IMR-90 (cell line): ENCODE measurements at regions not wholly inside any gene's neighbourhood (a gene's known extent, or its start where the extent isn't known, plus 50 kb on each side); places are given as distances from the start of the nearest gene placed in this dataset.

Experiments
- ATAC-seq: fragments of 200-7000 bp; cut with Tn5 transposase; 2 replicates; pipeline ENCODE4 v1.9.1; 2020; ENCODE audit warnings: low read depth, mild to moderate bottlenecking, moderate library complexity
- BruUV-seq: library from RNA; stranded (reverse); fragments of 400-500 nt; replicated peaks from 2 replicates; lab custom pipeline; 2021; lab: Mats Ljungman, UMichigan
- CTCF ChIA-PET: fragments of 300-600 bp; formaldehyde crosslinking; extraction: SDS; loops from one replicate; lab custom pipeline; 2021; ENCODE audit warnings: antibody characterized with exemption; lab: Yijun Ruan, JAX
- POLR2A ChIA-PET: fragments of 300-600 bp; sonication (Branson Sonifier 250); formaldehyde crosslinking; loops from one replicate; lab custom pipeline; 2022; ENCODE audit warnings: antibody characterized with exemption; ENCODE audit not compliant: unreplicated experiment; lab: Charles Lee
- DNase-seq: peaks from one replicate; pipeline ENCODE4 v3.0.0; 2013
- H2AFZ ChIP-seq: replicated peaks from 2 replicates; pipeline ENCODE3; 2013; ENCODE audit warnings: low read length, mild to moderate bottlenecking; ENCODE audit not compliant: poor library complexity
- H2AK5ac ChIP-seq: 2 replicates; pipeline ENCODE4 v1.6.1; 2013; ENCODE audit warnings: low read depth, low read length, inconsistent platforms
- H2AK9ac ChIP-seq: replicated peaks from 2 replicates; pipeline ENCODE3; 2013; ENCODE audit warnings: mild to moderate bottlenecking, low read depth, low read length, moderate library complexity; ENCODE audit not compliant: poor library complexity
- H2BK120ac ChIP-seq: 2 replicates; pipeline ENCODE4 v1.6.1; 2013; ENCODE audit warnings: low read depth, low read length, inconsistent platforms
- H2BK15ac ChIP-seq: 3 replicates; pipeline ENCODE4 v1.6.1; 2013; ENCODE audit warnings: low read depth, low read length, inconsistent platforms
- H2BK20ac ChIP-seq: 2 replicates; pipeline ENCODE4 v1.6.1; 2013; ENCODE audit warnings: low read depth, mild to moderate bottlenecking, inconsistent platforms, low read length, moderate library complexity
- H2BK5ac ChIP-seq: 2 replicates; pipeline ENCODE4 v1.6.1; 2013; ENCODE audit warnings: mild to moderate bottlenecking, low read depth, low read length, inconsistent platforms; ENCODE audit not compliant: poor library complexity, severe bottlenecking
- H3K14ac ChIP-seq: replicated peaks from 2 replicates; pipeline ENCODE4 v1.6.1; 2013; ENCODE audit warnings: low read depth, low read length, inconsistent platforms
- H3K18ac ChIP-seq: 2 replicates; pipeline ENCODE4 v1.6.1; 2013; ENCODE audit warnings: low read depth, low read length, control low read depth
- H3K23ac ChIP-seq: 2 replicates; pipeline ENCODE4 v1.6.1; 2013; ENCODE audit warnings: low read depth, low read length, inconsistent platforms
- H3K27ac ChIP-seq: 2 replicates; pipeline ENCODE4 v1.5.1; 2013; ENCODE audit warnings: mild to moderate bottlenecking, control low read depth, low read length; ENCODE audit not compliant: insufficient read depth
- H3K27me3 ChIP-seq: 2 replicates; pipeline ENCODE4 v1.6.1; 2013; ENCODE audit warnings: low read length; ENCODE audit not compliant: control insufficient read depth, insufficient read depth
- H3K36me3 ChIP-seq: 2 replicates; pipeline ENCODE4 v1.6.1; 2013; ENCODE audit warnings: low read length, mixed read lengths; ENCODE audit not compliant: control insufficient read depth, insufficient read depth
- H3K4ac ChIP-seq: 2 replicates; pipeline ENCODE4 v1.6.1; 2013; ENCODE audit warnings: low read depth, low read length, inconsistent platforms
- H3K4me1 ChIP-seq: 2 replicates; pipeline ENCODE4 v1.6.1; 2013; ENCODE audit warnings: low read length, mixed read lengths; ENCODE audit not compliant: control insufficient read depth, insufficient read depth
- H3K4me2 ChIP-seq: 2 replicates; pipeline ENCODE4 v1.6.1; 2013; ENCODE audit warnings: low read depth, mild to moderate bottlenecking, control low read depth, low read length, moderate library complexity
- H3K4me3 ChIP-seq: 2 replicates; pipeline ENCODE4 v1.5.1; 2013; ENCODE audit warnings: low read depth, mild to moderate bottlenecking, control low read depth, low read length, moderate library complexity; ENCODE audit not compliant: insufficient read depth
- H3K56ac ChIP-seq: 2 replicates; pipeline ENCODE4 v1.6.1; 2013; ENCODE audit warnings: low read length, inconsistent platforms; ENCODE audit not compliant: insufficient read depth; ENCODE audit errors: extremely low read depth
- H3K79me1 ChIP-seq, 2 experiments: 2 replicates each; pipeline ENCODE4 v1.6.1; 2013; ENCODE audit warnings: low read length in 2 of 2, inconsistent platforms in 1 of 2, low read depth in 1 of 2
- H3K9ac ChIP-seq: 2 replicates; pipeline ENCODE4 v1.6.1; 2013; ENCODE audit warnings: low read depth, low read length, control low read depth
- H3K9me1 ChIP-seq: 2 replicates; pipeline ENCODE4 v1.6.1; 2013; ENCODE audit warnings: low read length, inconsistent platforms; ENCODE audit not compliant: insufficient read depth
- H3K9me3 ChIP-seq: 2 replicates; pipeline ENCODE4 v1.6.1; 2013; ENCODE audit warnings: low read length; ENCODE audit not compliant: control insufficient read depth, insufficient read depth
- H4K20me1 ChIP-seq: 2 replicates; pipeline ENCODE4 v1.6.1; 2013; ENCODE audit warnings: low read length, inconsistent platforms; ENCODE audit not compliant: insufficient read depth
- H4K5ac ChIP-seq: 2 replicates; pipeline ENCODE4 v1.6.1; 2013; ENCODE audit warnings: mild to moderate bottlenecking, low read depth, low read length, control low read depth
- H4K8ac ChIP-seq, 2 experiments: 2 replicates each; pipeline ENCODE4 v1.6.1; 2013; ENCODE audit warnings: low read depth in 2 of 2, low read length in 2 of 2, control low read depth in 1 of 2, inconsistent platforms in 1 of 2
- H4K91ac ChIP-seq: 2 replicates; pipeline ENCODE4 v1.6.1; 2013; ENCODE audit warnings: low read depth, low read length, inconsistent platforms; ENCODE audit not compliant: insufficient read depth
- CHD1 ChIP-seq: IDR thresholded peaks from 2 replicates; pipeline ENCODE4 v1.6.1; 2012; ENCODE audit warnings: low read depth, low read length, improper control_type of control experiment
- FOS ChIP-seq: fragments of 150-350 bp; IDR thresholded peaks from 2 replicates; pipeline ENCODE4 v1.6.1; 2016; ENCODE audit warnings: low read depth, low read length
- MAFK ChIP-seq: IDR thresholded peaks from 2 replicates; pipeline ENCODE4 v1.6.1; 2012; ENCODE audit warnings: low read depth, low read length, improper control_type of control experiment
- NFE2L2 ChIP-seq: fragments of 150-350 bp; IDR thresholded peaks from 2 replicates; pipeline ENCODE4 v1.6.1; 2016; ENCODE audit warnings: low read depth, mild to moderate bottlenecking, low read length
- POLR2A ChIP-seq: IDR thresholded peaks from 2 replicates; pipeline ENCODE4 v1.6.1; 2012; ENCODE audit warnings: mild to moderate bottlenecking, low read depth, low read length
- RCOR1 ChIP-seq: IDR thresholded peaks from 2 replicates; pipeline ENCODE4 v1.6.1; 2012; ENCODE audit warnings: mild to moderate bottlenecking, low read length, improper control_type of control experiment; ENCODE audit not compliant: insufficient replicate concordance
- WGBS, 2 experiments: methylation state at CpG; one replicate each; pipeline versions ENCODE4 v1.1.5 to v1.1.7; 2013; ENCODE audit warnings: missing lambda C conversion rate in 2 of 2; ENCODE audit not compliant: insufficient read length in 1 of 2; ENCODE audit errors: extremely low coverage in 2 of 2; 5-methylcytosine and 5-hydroxymethylcytosine counted together
- dilution Hi-C: fragments of 300-500 bp; cut with HindIII; formaldehyde crosslinking; loops from one replicate; pipeline ENCODE4 v1.14.3; 2018; ENCODE audit warnings: low sequenced_read_pairs; ENCODE audit not compliant: unreplicated experiment
- in situ Hi-C: fragments of 300-500 bp; cut with MboI; formaldehyde crosslinking; loops from 3 replicates; pipeline ENCODE4 v1.14.3; 2019; ENCODE audit warnings: low sequenced_read_pairs, inconsistent platforms, mixed read lengths
- intact Hi-C: fragments of 100-400 bp; cut with micrococcal nuclease; formaldehyde crosslinking; loops from 2 replicates; pipeline ENCODE4 v1.10.0; 2022
- TF ChIP-seq, protein P1 (sequence below): conservative IDR thresholded peaks from 2 replicates; pipeline ENCODE4 v1.5.1; 2012; ENCODE audit warnings: mild to moderate bottlenecking, low read depth, low read length, improper control_type of control experiment
- TF ChIP-seq, protein P2 (sequence below): fragments of 150-350 bp; IDR thresholded peaks from 2 replicates; pipeline ENCODE4 v1.6.1; 2017; ENCODE audit warnings: mild to moderate bottlenecking, antibody characterized with exemption, low read length, low read depth
- TF ChIP-seq, protein P3 (sequence below): fragments of 150-350 bp; IDR thresholded peaks from 2 replicates; pipeline ENCODE4 v1.6.1; 2016; ENCODE audit warnings: low read depth, mild to moderate bottlenecking, low read length, moderate library complexity, borderline replicate concordance

DNA sequence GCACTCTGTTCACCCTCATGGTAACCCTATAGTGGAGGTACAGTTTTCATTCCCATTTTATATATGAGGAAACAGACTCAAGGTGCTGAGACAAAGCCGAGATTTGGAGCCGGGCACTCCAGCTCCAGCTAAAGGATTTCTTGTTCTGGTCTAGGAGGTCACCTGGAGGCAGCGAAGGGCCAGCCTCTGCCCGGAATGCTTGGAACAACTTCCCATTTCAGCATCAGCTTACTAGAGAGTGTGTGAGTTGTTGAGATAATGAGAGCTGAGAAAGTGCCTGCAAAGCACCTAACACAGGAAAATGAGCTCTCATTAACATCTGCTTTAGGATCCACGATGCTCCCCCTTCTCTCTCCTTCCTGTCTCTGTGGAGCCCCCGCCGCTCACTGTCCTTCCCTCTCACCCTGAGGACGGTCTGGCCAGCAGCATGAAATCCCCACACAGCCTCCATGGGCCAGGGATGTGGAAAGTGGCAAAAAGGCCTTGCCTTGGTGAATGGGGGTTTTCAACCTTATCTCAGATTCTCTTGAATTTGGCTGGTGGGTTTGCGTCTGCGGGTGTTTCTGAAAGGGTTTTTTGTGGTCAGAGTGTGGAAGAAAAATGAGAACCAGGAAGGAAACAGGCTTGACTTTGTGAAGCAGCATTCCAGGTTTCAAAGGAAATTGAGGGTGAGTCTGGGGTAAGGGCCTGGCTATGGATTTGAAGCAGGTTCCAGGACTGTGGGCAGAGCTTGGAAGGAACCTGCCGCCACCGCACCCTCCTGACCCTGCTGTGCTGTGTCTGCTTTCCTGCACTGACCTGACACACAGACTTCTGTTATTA is 178.7 kb downstream of the FOXL1 start:
- dilution Hi-C loops (no loop called here), intact Hi-C loops (no loop called here), in situ Hi-C loops (loop anchor here (10.0 kb wide), 1 partner anchor 172 kb away; no protein-coding TSS in a partner anchor)
- Histone ChIP-seq H3K4me2 (no peak overlapping the region), H2AFZ (peak overlapping the region; percentile 44), H4K20me1 (no peaks in the 10 kb centered on the region), H3K27me3 (no peaks in the 10 kb centered on the region; the same call in 1 of the 2 replicates), H3K4me3 (no peak overlapping the region), H4K5ac (no peak overlapping the region), H3K18ac (no peak overlapping the region), H3K9ac (no peak overlapping the region), H3K9me1 (peaks cover 4% of the 10 kb centered on the region; the same call in 1 of the 2 replicates), H3K56ac (no peak overlapping the region), H2AK9ac (no peak overlapping the region), H2BK120ac (peak overlapping the region; percentile 22; the same call in 1 of the 2 replicates), H3K14ac (0 out of 2 replicates have a peak overlapping the region, but pooled peaks have one; percentile 6), H4K8ac (no peak overlapping the region), H2BK15ac (no peak overlapping the region; the same call in 2 of the 3 replicates), H3K4ac (peak overlapping the region; percentile 52; the same call in 1 of the 2 replicates), H3K4me1 (peaks cover 8% of the 10 kb centered on the region; the same call in 1 of the 2 replicates), H3K79me1 (no peaks in the 10 kb centered on the region; a peak in 1 of 4 replicates), H2AK5ac (peak overlapping the region; percentile 80), H2BK5ac (no peak overlapping the region), H3K9me3 (no peaks in the 10 kb centered on the region), H2BK20ac (peak overlapping the region; percentile 39), H3K36me3 (no peaks in the 10 kb centered on the region), H4K91ac (no peak overlapping the region), H3K27ac (no peak overlapping the region), H3K23ac (no peak overlapping the region)
- CTCF ChIA-PET: no interaction called here
- ATAC-seq (no peak), DNase-seq (no peak)
- BruUV-seq: no TSS peak
- WGBS, 2 experiments: 90% methylated on average over 2 of the region's 12 CpGs; no CpG with 5 or more reads in 1 of the 2 experiments
- TF ChIP-seq CHD1: no peak
- no peak for TF ChIP-seq MAFK
- TF ChIP-seq, protein P1, sequence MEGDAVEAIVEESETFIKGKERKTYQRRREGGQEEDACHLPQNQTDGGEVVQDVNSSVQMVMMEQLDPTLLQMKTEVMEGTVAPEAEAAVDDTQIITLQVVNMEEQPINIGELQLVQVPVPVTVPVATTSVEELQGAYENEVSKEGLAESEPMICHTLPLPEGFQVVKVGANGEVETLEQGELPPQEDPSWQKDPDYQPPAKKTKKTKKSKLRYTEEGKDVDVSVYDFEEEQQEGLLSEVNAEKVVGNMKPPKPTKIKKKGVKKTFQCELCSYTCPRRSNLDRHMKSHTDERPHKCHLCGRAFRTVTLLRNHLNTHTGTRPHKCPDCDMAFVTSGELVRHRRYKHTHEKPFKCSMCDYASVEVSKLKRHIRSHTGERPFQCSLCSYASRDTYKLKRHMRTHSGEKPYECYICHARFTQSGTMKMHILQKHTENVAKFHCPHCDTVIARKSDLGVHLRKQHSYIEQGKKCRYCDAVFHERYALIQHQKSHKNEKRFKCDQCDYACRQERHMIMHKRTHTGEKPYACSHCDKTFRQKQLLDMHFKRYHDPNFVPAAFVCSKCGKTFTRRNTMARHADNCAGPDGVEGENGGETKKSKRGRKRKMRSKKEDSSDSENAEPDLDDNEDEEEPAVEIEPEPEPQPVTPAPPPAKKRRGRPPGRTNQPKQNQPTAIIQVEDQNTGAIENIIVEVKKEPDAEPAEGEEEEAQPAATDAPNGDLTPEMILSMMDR: no peak
- TF ChIP-seq, protein P2, sequence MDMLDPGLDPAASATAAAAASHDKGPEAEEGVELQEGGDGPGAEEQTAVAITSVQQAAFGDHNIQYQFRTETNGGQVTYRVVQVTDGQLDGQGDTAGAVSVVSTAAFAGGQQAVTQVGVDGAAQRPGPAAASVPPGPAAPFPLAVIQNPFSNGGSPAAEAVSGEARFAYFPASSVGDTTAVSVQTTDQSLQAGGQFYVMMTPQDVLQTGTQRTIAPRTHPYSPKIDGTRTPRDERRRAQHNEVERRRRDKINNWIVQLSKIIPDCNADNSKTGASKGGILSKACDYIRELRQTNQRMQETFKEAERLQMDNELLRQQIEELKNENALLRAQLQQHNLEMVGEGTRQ: no peak
- TF ChIP-seq, protein P3, sequence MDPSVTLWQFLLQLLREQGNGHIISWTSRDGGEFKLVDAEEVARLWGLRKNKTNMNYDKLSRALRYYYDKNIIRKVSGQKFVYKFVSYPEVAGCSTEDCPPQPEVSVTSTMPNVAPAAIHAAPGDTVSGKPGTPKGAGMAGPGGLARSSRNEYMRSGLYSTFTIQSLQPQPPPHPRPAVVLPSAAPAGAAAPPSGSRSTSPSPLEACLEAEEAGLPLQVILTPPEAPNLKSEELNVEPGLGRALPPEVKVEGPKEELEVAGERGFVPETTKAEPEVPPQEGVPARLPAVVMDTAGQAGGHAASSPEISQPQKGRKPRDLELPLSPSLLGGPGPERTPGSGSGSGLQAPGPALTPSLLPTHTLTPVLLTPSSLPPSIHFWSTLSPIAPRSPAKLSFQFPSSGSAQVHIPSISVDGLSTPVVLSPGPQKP: no peak
- TF ChIP-seq POLR2A: no peak
- TF ChIP-seq FOS: no peak
- no peak for TF ChIP-seq NFE2L2
- TF ChIP-seq RCOR1: no peak
- POLR2A ChIA-PET: no interaction called here
